HCT116 (cell line): ENCODE measurements at regions not wholly inside any gene's neighbourhood (a gene's known extent, or its start where the extent isn't known, plus 50 kb on each side); places are given as distances from the start of the nearest gene placed in this dataset.

ENCODE experiments used
- ATAC-seq: fragments of 200-7000 bp; cut with Tn5 transposase; 2 replicates; pipeline ENCODE4 v1.9.1; 2020; ENCODE audit warnings: mild to moderate bottlenecking, moderate library complexity
- BruUV-seq: library from RNA; stranded (reverse); fragments of 400-500 nt; replicated peaks from 2 replicates; lab custom pipeline; 2021; lab: Mats Ljungman, UMichigan
- CTCF ChIA-PET: fragments of 300-600 bp; sonication (Branson Sonifier 250); formaldehyde crosslinking; loops from one replicate; lab custom pipeline; 2021; ENCODE audit warnings: antibody characterized with exemption; lab: Charles Lee
- POLR2A ChIA-PET: fragments of 300-600, 350-600 bp; sonication (Branson Sonifier 250); formaldehyde crosslinking; loops from one replicate; lab custom pipeline; 2021; ENCODE audit warnings: antibody characterized with exemption; lab: Charles Lee
- RAD21 ChIA-PET, 2 experiments: fragments of 300-600 bp; sonication (Branson Sonifier 250); formaldehyde crosslinking; loops; one replicate each; lab custom pipeline; 2023; ENCODE audit warnings: low total read pairs in 2 of 2; ENCODE audit not compliant: uncharacterized antibody in 2 of 2, unreplicated experiment in 2 of 2, low non-redundant PET in 1 of 2; lab: Charles Lee
- DNase-seq: peaks from one replicate; pipeline ENCODE4 v3.0.0-alpha.2; 2010; ENCODE audit warnings: low read depth, low spot score
- H2AFZ ChIP-seq: fragments of 200-600 bp; shearing (Covaris generic), sonication (generic); 2 replicates; pipeline ENCODE4 v1.6.1; 2017; ENCODE audit warnings: low read depth, mixed run types, mixed read lengths, antibody characterized with exemption, low read length; ENCODE audit not compliant: poor library complexity, severe bottlenecking
- H3K27ac ChIP-seq: 2 replicates; pipeline ENCODE4 v1.5.1; 2012; ENCODE audit warnings: low read depth, low read length
- H3K27me3 ChIP-seq: fragments of 200-600 bp; sonication (generic); 2 replicates; pipeline ENCODE4 v1.6.1; 2016; ENCODE audit warnings: mixed run types, low read length, mixed read lengths; ENCODE audit not compliant: insufficient read depth
- H3K36me3 ChIP-seq, 2 experiments: fragments of 200-500 bp in 1 of 2; fragments of 200-600 bp in 1 of 2; sonication (Bioruptor generic) in 1 of 2; sonication (generic) in 1 of 2; 2 replicates each; pipeline versions ENCODE4 v1.5.1 to v1.6.1; 2014 to 2016; ENCODE audit warnings: low read length in 2 of 2, inconsistent platforms in 1 of 2, mixed read lengths in 1 of 2, mixed run types in 1 of 2; ENCODE audit not compliant: insufficient read depth in 2 of 2, control insufficient read depth in 1 of 2
- H3K4me1 ChIP-seq, 2 experiments: fragments of 200-600 bp in 1 of 2; sonication (generic) in 1 of 2; 2 replicates each; pipeline versions ENCODE4 v1.5.1 to v1.6.1; 2012 to 2017; ENCODE audit warnings: low read length in 2 of 2, inconsistent platforms in 1 of 2, mild to moderate bottlenecking in 1 of 2, mixed read lengths in 1 of 2, mixed run types in 1 of 2, moderate library complexity in 1 of 2; ENCODE audit not compliant: insufficient read depth in 2 of 2, control insufficient read depth in 1 of 2
- H3K4me2 ChIP-seq: fragments of 200-600 bp; sonication (generic); 2 replicates; pipeline ENCODE4 v1.6.1; 2017; ENCODE audit warnings: mixed run types, low read length, mixed read lengths
- H3K4me3 ChIP-seq, 2 experiments: fragments of 200-600 bp in 1 of 2; sonication (generic) in 1 of 2; replicated peaks in 1 of 2; 2 replicates each; pipeline ENCODE4 v1.5.1; 2011 to 2016; ENCODE audit warnings: low read length in 2 of 2, control low read depth in 1 of 2, low read depth in 1 of 2, mild to moderate bottlenecking in 1 of 2, mixed read lengths in 1 of 2, mixed run types in 1 of 2
- H3K79me2 ChIP-seq: fragments of 200-600 bp; sonication (generic); 2 replicates; pipeline ENCODE4 v1.6.1; 2017; ENCODE audit warnings: mild to moderate bottlenecking, mixed run types, low read length, moderate library complexity, mixed read lengths; ENCODE audit not compliant: insufficient read depth
- H3K9ac ChIP-seq: fragments of 200-600 bp; sonication (generic); 2 replicates; pipeline ENCODE4 v1.6.1; 2016; ENCODE audit warnings: low read length, mixed read lengths
- H3K9me2 ChIP-seq: fragments of 200-600 bp; sonication (generic), shearing (Covaris generic); 2 replicates; pipeline ENCODE4 v1.6.1; 2017; ENCODE audit warnings: mixed run types, mild to moderate bottlenecking, moderate library complexity; ENCODE audit not compliant: insufficient read depth
- H3K9me3 ChIP-seq, 2 experiments: fragments of 200-500 bp in 1 of 2; fragments of 200-600 bp in 1 of 2; sonication (Bioruptor generic) in 1 of 2; sonication (generic) in 1 of 2; 2 replicates each; pipeline ENCODE4 v1.6.1; 2014 to 2017; ENCODE audit warnings: low read length in 2 of 2, mixed read lengths in 2 of 2, inconsistent platforms in 1 of 2, low read depth in 1 of 2, mild to moderate bottlenecking in 1 of 2, mixed run types in 1 of 2, moderate library complexity in 1 of 2; ENCODE audit not compliant: control insufficient read depth in 1 of 2, insufficient read depth in 1 of 2
- H4K20me1 ChIP-seq: fragments of 200-600 bp; sonication (generic), shearing (Covaris generic); 2 replicates; pipeline ENCODE4 v1.6.1; 2017; ENCODE audit warnings: mixed run types, mild to moderate bottlenecking, moderate library complexity; ENCODE audit not compliant: insufficient read depth
- ATF3 ChIP-seq: IDR thresholded peaks from 2 replicates; pipeline ENCODE4 v1.6.1; 2012
- CBX3 ChIP-seq: IDR thresholded peaks from 2 replicates; pipeline ENCODE4 v1.6.1; 2012; ENCODE audit warnings: low read depth
- CEBPB ChIP-seq: IDR thresholded peaks from 2 replicates; pipeline ENCODE4 v1.6.1; 2012; ENCODE audit warnings: low read depth
- CTCF ChIP-seq, 3 experiments: fragments of 200-600 bp in 1 of 3; sonication (generic) in 1 of 3; IDR thresholded peaks in 2 of 3; conservative IDR thresholded peaks in 1 of 3; 2 replicates each; pipeline ENCODE4 v1.5.1; 2012 to 2017; ENCODE audit warnings: low read depth in 2 of 3, low read length in 2 of 3, antibody characterized with exemption in 1 of 3, borderline replicate concordance in 1 of 3, control low read depth in 1 of 3, mild to moderate bottlenecking in 1 of 3, mixed read lengths in 1 of 3, mixed run types in 1 of 3, moderate library complexity in 1 of 3; ENCODE audit not compliant: insufficient read depth in 1 of 3
- EGR1 ChIP-seq: IDR thresholded peaks from 2 replicates; pipeline ENCODE4 v1.6.1; 2012; ENCODE audit warnings: low read depth
- EZH2 ChIP-seq: fragments of 200-600 bp; sonication (generic); IDR thresholded peaks from 2 replicates; pipeline ENCODE4 v1.6.1; 2017; ENCODE audit warnings: antibody characterized with exemption, mixed run types
- EZH2phosphoT487 ChIP-seq: fragments of 200-600 bp; IDR thresholded peaks from 2 replicates; pipeline ENCODE4 v1.6.1; 2018; ENCODE audit warnings: antibody characterized with exemption, borderline replicate concordance
- JUND ChIP-seq: IDR thresholded peaks from 2 replicates; pipeline ENCODE4 v1.6.1; 2012
- MAX ChIP-seq: IDR thresholded peaks from 2 replicates; pipeline ENCODE4 v1.6.1; 2012
- POLR2A ChIP-seq: IDR thresholded peaks from 2 replicates; pipeline ENCODE4 v1.7.0; 2011; ENCODE audit warnings: borderline replicate concordance; ENCODE audit not compliant: insufficient read depth, insufficient read length; ENCODE audit errors: extremely low read depth
- RAD21 ChIP-seq: IDR thresholded peaks from 2 replicates; pipeline ENCODE4 v1.6.1; 2012; ENCODE audit warnings: low read depth, mild to moderate bottlenecking
- REST ChIP-seq: IDR thresholded peaks from 2 replicates; pipeline ENCODE4 v1.6.1; 2012; ENCODE audit warnings: low read depth
- SIN3A ChIP-seq: IDR thresholded peaks from 2 replicates; pipeline ENCODE4 v1.6.1; 2012; ENCODE audit warnings: low read depth
- SP1 ChIP-seq: IDR thresholded peaks from 2 replicates; pipeline ENCODE4 v1.6.1; 2012; ENCODE audit warnings: low read depth
- TCF7L2 ChIP-seq: IDR thresholded peaks from 2 replicates; pipeline ENCODE4 v1.7.0; 2011; ENCODE audit warnings: borderline replicate concordance, inconsistent platforms; ENCODE audit not compliant: insufficient read depth, insufficient read length; ENCODE audit errors: extremely low read depth
- YY1 ChIP-seq: IDR thresholded peaks from 2 replicates; pipeline ENCODE4 v1.6.1; 2011; ENCODE audit warnings: low read length, low read depth, moderate library complexity, mild to moderate bottlenecking; ENCODE audit not compliant: insufficient replicate concordance; ENCODE audit errors: extremely low read depth
- ZBTB33 ChIP-seq: IDR thresholded peaks from 2 replicates; pipeline ENCODE4 v1.6.1; 2011; ENCODE audit warnings: mild to moderate bottlenecking, low read length, moderate library complexity; ENCODE audit not compliant: insufficient replicate concordance; ENCODE audit errors: extremely low read depth
- ZFX ChIP-seq: fragments of 450-650 bp; IDR thresholded peaks from 2 replicates; pipeline ENCODE4 v1.6.1; 2017
- ZNF274 ChIP-seq: fragments of 200-500 bp; sonication (Bioruptor generic); IDR thresholded peaks from 2 replicates; pipeline ENCODE4 v1.6.1; 2014; ENCODE audit warnings: mild to moderate bottlenecking, low read depth, low read length, inconsistent platforms
- intact Hi-C: fragments of 100-400 bp; cut with micrococcal nuclease; formaldehyde crosslinking; loops from 2 replicates; pipeline ENCODE4 v1.10.0; 2022

- H3K4me2 ChIP-seq = no peak overlapping the region
- no peak overlapping the region for H2AFZ ChIP-seq
- TF ChIP-seq MAX = no peak
- no peak for TF ChIP-seq ZBTB33
- TF ChIP-seq JUND = no peak
- TF ChIP-seq EZH2phosphoT487 = no peak
- TF ChIP-seq POLR2A = no peak
- TF ChIP-seq RAD21 = no peak
- no peak for TF ChIP-seq REST
- no peak for TF ChIP-seq SP1
- TF ChIP-seq CBX3 = no peak
- no peak for TF ChIP-seq ATF3
- no peak for TF ChIP-seq TCF7L2
- no peak for TF ChIP-seq CTCF (IDR thresholded peaks at IDR 0.05 in 2 of 3, conservative IDR thresholded peaks at IDR 0.05 in 1 of 3; ENCODE audit: borderline replicate concordance in 1 of 3, insufficient read depth in 1 of 3, low read depth in 2 of 3, low read length in 2 of 3)
- no peak for TF ChIP-seq ZNF274
- no peak for TF ChIP-seq EGR1
- TF ChIP-seq CEBPB = no peak
- no peak for TF ChIP-seq ZFX
- TF ChIP-seq SIN3A = no peak
- no peak for TF ChIP-seq EZH2
- no peak for TF ChIP-seq YY1
- H3K4me3 ChIP-seq = no peak overlapping the region
- ChIA-PET POLR2A (no interaction called here), CTCF (no interaction called here), RAD21 (no interaction called here)
- H3K4me1 ChIP-seq = no peaks in the 10 kb centered on the region
- no peaks in the 10 kb centered on the region for H3K36me3 ChIP-seq
- H4K20me1 ChIP-seq = no peaks in the 10 kb centered on the region
- no peaks in the 10 kb centered on the region for H3K9me2 ChIP-seq
- no peaks in the 10 kb centered on the region for H3K9me3 ChIP-seq
- DNase-seq (no peak), ATAC-seq (no peak)
- no peak overlapping the region for H3K27ac ChIP-seq
- H3K79me2 ChIP-seq = no peaks in the 10 kb centered on the region
- H3K9ac ChIP-seq = no peak overlapping the region
- BruUV-seq = no TSS peak
- intact Hi-C loops = no loop called here
- peaks cover 10% of the 10 kb centered on the region; the same call in 1 of the 2 replicates for H3K27me3 ChIP-seq
These were observed 430.8 kb upstream of the TNC start for GRCh38 chr9:115548609-115549260.
